ENCODE measurements at regions not wholly inside any gene's neighbourhood (a gene's known extent, or its start where the extent isn't known, plus 50 kb on each side); places are given as distances from the start of the nearest gene placed in this dataset.
A peak's percentile ranks its signal among the peaks of the same experiment; 100 is the strongest.

GRCh38 chr1:79264285-79264684 is 257.8 kb upstream of the ADGRL4 start:
- intact Hi-C loops (cut with DNase I) = no loop called here
- no peak for DNase-seq

GRCh38 chr1:79262745-79263258 is 256.3 kb upstream of the ADGRL4 start:
- no peak overlapping the region for H3K27ac ChIP-seq
- intact Hi-C loops (cut with DNase I) = no loop called here
- ATAC-seq (no peak), DNase-seq (no peak)
- no peak overlapping the region for H3K4me3 ChIP-seq
- no peaks in the 10 kb centered on the region for H3K27me3 ChIP-seq
- no peak for TF ChIP-seq CTCF (IDR thresholded peaks at IDR 0.05)
- H3K4me1 ChIP-seq = no peaks in the 10 kb centered on the region
- no peaks in the 10 kb centered on the region for H3K9me3 ChIP-seq
- H3K36me3 ChIP-seq = no peaks in the 10 kb centered on the region

More at GRCh38 chr1:79264285-79264684, 257.8 kb upstream of the ADGRL4 start:
- Histone ChIP-seq H3K27ac (no peak overlapping the region), H3K4me1 (no peaks in the 10 kb centered on the region), H3K9me3 (no peaks in the 10 kb centered on the region), H3K27me3 (no peaks in the 10 kb centered on the region), H3K4me3 (no peak overlapping the region), H3K36me3 (no peaks in the 10 kb centered on the region)
- no peak for TF ChIP-seq CTCF (IDR thresholded peaks at IDR 0.05)
- ATAC-seq = no peak

DNA sequence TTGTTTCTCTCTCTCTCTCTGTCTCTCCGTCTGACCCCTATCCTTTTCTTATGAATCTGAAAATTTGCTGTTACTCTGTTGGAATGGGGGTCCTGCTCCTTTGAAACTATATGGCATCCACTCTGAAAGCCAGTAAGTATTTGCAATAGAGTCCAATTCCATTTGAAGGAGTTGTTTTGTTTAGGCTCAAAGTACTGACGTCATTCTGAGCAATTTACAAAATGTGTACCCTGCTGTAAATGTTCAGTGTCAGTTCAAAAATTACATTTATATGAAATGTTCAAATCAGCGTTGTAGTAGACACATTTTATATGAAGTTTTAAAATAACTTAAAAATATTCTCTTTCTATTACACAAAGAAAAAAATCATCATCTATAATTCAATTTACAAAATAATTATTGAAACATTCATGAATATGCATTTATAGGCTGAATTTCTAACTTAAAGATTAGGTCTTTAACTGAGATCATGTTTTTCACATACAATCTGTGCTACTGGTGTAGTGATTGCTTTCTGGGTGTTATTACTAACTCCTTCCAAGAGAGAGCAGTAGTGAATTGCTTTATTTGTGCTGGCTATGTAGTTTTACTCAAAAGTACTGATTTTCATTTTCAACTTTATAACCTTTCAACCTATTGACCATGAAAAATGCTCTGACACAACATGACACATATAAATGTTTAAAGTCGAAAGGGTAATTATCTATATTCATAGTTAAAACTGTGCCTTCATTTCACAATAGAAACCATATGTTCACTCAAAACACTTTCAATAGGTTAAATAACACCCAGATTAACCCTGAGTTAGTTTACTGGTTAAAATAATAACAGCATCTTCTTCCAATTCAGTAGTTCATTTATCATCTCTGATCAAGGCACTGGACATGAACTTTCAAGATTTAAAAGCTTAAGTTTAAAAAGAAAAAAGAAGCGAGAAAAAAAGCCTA is 253.1 kb upstream of the ADGRL4 start:
- Histone ChIP-seq H3K27ac (no peak overlapping the region), H3K9me3 (no peaks in the 10 kb centered on the region), H3K4me3 (no peak overlapping the region), H3K4me1 (no peaks in the 10 kb centered on the region), H3K36me3 (no peaks in the 10 kb centered on the region), H3K27me3 (no peaks in the 10 kb centered on the region)
- intact Hi-C loops (cut with DNase I) = no loop called here
- DNase-seq (no peak), ATAC-seq (no peak)
- TF ChIP-seq CTCF (IDR thresholded peaks at IDR 0.05) = peak; percentile 38

DNA sequence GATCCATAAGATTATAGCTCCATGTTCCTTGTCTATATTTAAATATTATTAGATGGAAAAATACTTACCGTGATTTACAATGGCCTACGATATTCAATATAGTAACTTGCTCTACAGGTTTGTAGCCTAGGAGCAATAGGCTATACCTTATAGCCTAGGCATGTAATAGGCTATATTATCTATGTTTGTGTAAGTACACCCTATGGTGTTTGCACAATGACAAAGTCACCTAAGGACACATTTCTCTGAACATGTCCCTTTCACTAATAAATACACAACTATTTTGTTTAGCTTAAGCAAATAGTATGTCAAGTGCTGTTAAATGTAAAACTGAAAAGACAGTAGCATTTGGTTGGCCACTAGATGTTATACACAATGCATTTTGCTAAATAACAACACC is 248.9 kb upstream of the ADGRL4 start:
- no peaks in the 10 kb centered on the region for H3K4me1 ChIP-seq
- H3K9me3 ChIP-seq = no peaks in the 10 kb centered on the region
- no peaks in the 10 kb centered on the region for H3K36me3 ChIP-seq
- H3K27me3 ChIP-seq = no peaks in the 10 kb centered on the region
- no peak overlapping the region for H3K4me3 ChIP-seq
- ATAC-seq (no peak), DNase-seq (no peak)
- TF ChIP-seq CTCF (IDR thresholded peaks at IDR 0.05) = no peak
- no peak overlapping the region for H3K27ac ChIP-seq
- intact Hi-C loops (cut with DNase I) = no loop called here

- TF ChIP-seq CTCF (IDR thresholded peaks at IDR 0.05) = no peak
- H3K4me1 ChIP-seq = no peaks in the 10 kb centered on the region
- ATAC-seq (no peak), DNase-seq (no peak)
- intact Hi-C loops (cut with DNase I) = no loop called here
- H3K4me3 ChIP-seq = no peak overlapping the region
- no peak overlapping the region for H3K27ac ChIP-seq
- H3K9me3 ChIP-seq = no peaks in the 10 kb centered on the region
- H3K27me3 ChIP-seq = no peaks in the 10 kb centered on the region
- H3K36me3 ChIP-seq = no peaks in the 10 kb centered on the region
Measured at GRCh38 chr1:79252598-79252997, 246.1 kb upstream of the ADGRL4 start.
